Adipocyte (in vitro differentiated cells): ENCODE measurements at regions not wholly inside any gene's neighbourhood (a gene's known extent, or its start where the extent isn't known, plus 50 kb on each side); places are given as distances from the start of the nearest gene placed in this dataset.

Experiments
- DNase-seq: peaks from one replicate; pipeline ENCODE4 v3.0.0-alpha.2; 2015; ENCODE audit warnings: low read depth
- H3K27me3 ChIP-seq: replicated peaks from 2 replicates; pipeline ENCODE4 v1.7.0; 2013; ENCODE audit warnings: mild to moderate bottlenecking, low read length, moderate library complexity; ENCODE audit not compliant: control insufficient read depth, insufficient read depth
- H3K36me3 ChIP-seq: 2 replicates; pipeline ENCODE4 v1.7.0; 2013; ENCODE audit warnings: low read length, mild to moderate bottlenecking, moderate library complexity; ENCODE audit not compliant: control insufficient read depth, insufficient read depth, severe bottlenecking
- H3K4me1 ChIP-seq: 2 replicates; pipeline ENCODE4 v1.7.0; 2013; ENCODE audit warnings: mild to moderate bottlenecking, low read length, moderate library complexity; ENCODE audit not compliant: control insufficient read depth, insufficient read depth
- H3K4me3 ChIP-seq: 2 replicates; pipeline ENCODE4 v1.7.0; 2013; ENCODE audit warnings: mild to moderate bottlenecking, low read length, moderate library complexity
- H3K9ac ChIP-seq: 2 replicates; pipeline ENCODE4 v1.7.0; 2013; ENCODE audit warnings: mild to moderate bottlenecking, low read length, moderate library complexity
- H3K9me3 ChIP-seq: 2 replicates; pipeline ENCODE4 v1.7.0; 2013; ENCODE audit warnings: mild to moderate bottlenecking, low read length, moderate library complexity; ENCODE audit not compliant: control insufficient read depth

- Histone ChIP-seq H3K9ac (no peak overlapping the region), H3K4me1 (no peaks in the 10 kb centered on the region), H3K9me3 (no peaks in the 10 kb centered on the region), H3K27me3 (peaks cover 66% of the 10 kb centered on the region), H3K4me3 (no peak overlapping the region), H3K36me3 (no peaks in the 10 kb centered on the region)
- DNase-seq = no peak
These were observed 68.8 kb upstream of the USP47 start for GRCh38 chr11:11772865-11773515.

GRCh38 chr11:11770921-11771486 lies 70.8 kb upstream of the USP47 start:
- no peaks in the 10 kb centered on the region for H3K36me3 ChIP-seq

GRCh38 chr11:11770296-11770695 lies 71.5 kb upstream of the USP47 start:
- Histone ChIP-seq H3K9ac (no peak overlapping the region), H3K4me1 (no peaks in the 10 kb centered on the region), H3K4me3 (no peak overlapping the region), H3K27me3 (peaks cover 46% of the 10 kb centered on the region), H3K36me3 (no peaks in the 10 kb centered on the region), H3K9me3 (no peaks in the 10 kb centered on the region)
- DNase-seq = no peak

More at GRCh38 chr11:11770921-11771486, 70.8 kb upstream of the USP47 start:
- Histone ChIP-seq H3K27me3 (peaks cover 53% of the 10 kb centered on the region), H3K4me1 (no peaks in the 10 kb centered on the region), H3K9me3 (no peaks in the 10 kb centered on the region), H3K9ac (no peak overlapping the region), H3K4me3 (no peak overlapping the region)
- DNase-seq = no peak

- Histone ChIP-seq H3K9me3 (no peaks in the 10 kb centered on the region), H3K27me3 (peaks cover 40% of the 10 kb centered on the region), H3K9ac (no peak overlapping the region), H3K4me1 (no peaks in the 10 kb centered on the region), H3K36me3 (no peaks in the 10 kb centered on the region), H3K4me3 (no peak overlapping the region)
- no peak for DNase-seq
These were observed 72.0 kb upstream of the USP47 start for GRCh38 chr11:11769782-11770181.

- peaks cover 41% of the 10 kb centered on the region for H3K27me3 ChIP-seq
- no peaks in the 10 kb centered on the region for H3K36me3 ChIP-seq
- H3K4me1 ChIP-seq = no peaks in the 10 kb centered on the region
- DNase-seq = no peak
- H3K4me3 ChIP-seq = no peak overlapping the region
- H3K9me3 ChIP-seq = no peaks in the 10 kb centered on the region
- H3K9ac ChIP-seq = no peak overlapping the region
These were observed 72.4 kb upstream of the USP47 start for GRCh38 chr11:11769362-11769761.

GRCh38 chr11:11764423-11764803 lies 77.4 kb upstream of the USP47 start:
- no peak for DNase-seq
- Histone ChIP-seq H3K4me1 (no peaks in the 10 kb centered on the region), H3K9me3 (no peaks in the 10 kb centered on the region), H3K4me3 (no peak overlapping the region), H3K36me3 (no peaks in the 10 kb centered on the region), H3K27me3 (peaks cover 64% of the 10 kb centered on the region), H3K9ac (no peak overlapping the region)

- no peaks in the 10 kb centered on the region for H3K4me1 ChIP-seq
- no peaks in the 10 kb centered on the region for H3K36me3 ChIP-seq
- H3K4me3 ChIP-seq = no peak overlapping the region
- H3K9me3 ChIP-seq = no peaks in the 10 kb centered on the region
- H3K27me3 ChIP-seq = peaks cover 64% of the 10 kb centered on the region
- no peak overlapping the region for H3K9ac ChIP-seq
- no peak for DNase-seq
These were observed 77.9 kb upstream of the USP47 start for GRCh38 chr11:11763796-11764422.

GRCh38 chr11:11760838-11761237 lies 80.9 kb upstream of the USP47 start:
- Histone ChIP-seq H3K27me3 (peaks cover 68% of the 10 kb centered on the region), H3K9ac (no peak overlapping the region), H3K4me1 (no peaks in the 10 kb centered on the region), H3K4me3 (no peak overlapping the region), H3K9me3 (no peaks in the 10 kb centered on the region), H3K36me3 (no peaks in the 10 kb centered on the region)
- DNase-seq = no peak

GRCh38 chr11:11758603-11759196 lies 83.1 kb upstream of the USP47 start:
- no peak for DNase-seq
- Histone ChIP-seq H3K9ac (no peak overlapping the region), H3K36me3 (no peaks in the 10 kb centered on the region), H3K27me3 (peaks cover 80% of the 10 kb centered on the region), H3K4me1 (no peaks in the 10 kb centered on the region), H3K9me3 (no peaks in the 10 kb centered on the region), H3K4me3 (no peak overlapping the region)

GRCh38 chr11:11757909-11758308 lies 83.9 kb upstream of the USP47 start:
- Histone ChIP-seq H3K27me3 (peaks cover 82% of the 10 kb centered on the region), H3K4me1 (no peaks in the 10 kb centered on the region), H3K9ac (no peak overlapping the region), H3K4me3 (no peak overlapping the region), H3K36me3 (no peaks in the 10 kb centered on the region), H3K9me3 (no peaks in the 10 kb centered on the region)
- DNase-seq = no peak

- no peaks in the 10 kb centered on the region for H3K9me3 ChIP-seq
- H3K36me3 ChIP-seq = no peaks in the 10 kb centered on the region
- H3K4me3 ChIP-seq = no peak overlapping the region
- no peaks in the 10 kb centered on the region for H3K4me1 ChIP-seq
- H3K27me3 ChIP-seq = peaks cover 71% of the 10 kb centered on the region
- no peak for DNase-seq
- H3K9ac ChIP-seq = no peak overlapping the region
These were observed 85.1 kb upstream of the USP47 start for GRCh38 chr11:11756718-11757117.
